HG03571 (cell line): ENCODE measurements at regions not wholly inside any gene's neighbourhood (a gene's known extent, or its start where the extent isn't known, plus 50 kb on each side); places are given as distances from the start of the nearest gene placed in this dataset.

Experiments
- ATAC-seq: cut with Tn5 transposase; IDR thresholded peaks from one replicate; pipeline ENCODE4 v1.9.1; 2021; ENCODE audit not compliant: unreplicated experiment

DNA sequence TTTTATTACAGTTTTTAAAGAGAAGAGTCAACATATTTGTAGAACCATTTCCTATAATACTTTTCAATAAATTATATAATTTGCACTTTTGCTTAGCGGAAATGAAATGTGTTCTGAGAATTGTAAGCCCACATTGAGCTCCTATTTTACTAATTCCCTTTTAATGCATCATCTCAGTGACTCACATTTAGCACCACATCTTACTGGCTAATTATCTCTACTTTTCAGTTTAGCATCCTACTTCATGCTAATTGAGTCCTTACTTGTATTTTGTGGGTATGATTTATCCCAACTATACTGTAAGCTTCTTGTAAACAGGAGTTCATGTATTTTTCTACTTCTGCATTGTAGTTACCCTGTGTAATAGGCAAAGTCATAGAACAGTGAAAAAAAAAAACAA, 67.5 kb downstream of the TMX1 start:
- no peak for ATAC-seq

- no peak for ATAC-seq
These were observed 68.8 kb downstream of the TMX1 start for GRCh38 chr14:51308866-51309265.

GRCh38 chr14:51310505-51310944, 70.5 kb downstream of the TMX1 start:
- ATAC-seq = no peak

- ATAC-seq = no peak
These were observed 74.4 kb downstream of the TMX1 start for GRCh38 chr14:51314321-51315015.

DNA sequence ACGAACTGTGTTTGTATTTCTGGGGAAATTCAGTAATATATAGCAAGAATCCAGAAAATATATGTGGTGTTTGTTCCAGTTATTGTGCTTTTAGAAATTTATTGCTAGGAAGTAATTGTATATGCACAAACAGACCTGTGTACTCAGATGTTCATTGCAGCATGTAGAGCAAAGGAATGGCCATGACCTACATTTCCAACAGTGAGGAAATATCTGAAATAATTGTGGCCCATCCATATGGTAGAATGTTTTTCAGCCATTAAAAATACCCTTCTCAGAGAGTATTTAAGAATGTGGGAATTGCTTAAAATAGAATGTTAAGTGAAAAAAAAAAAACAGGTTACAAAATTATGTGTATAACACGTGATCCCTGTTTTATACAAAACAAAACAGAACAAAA, 77.3 kb downstream of the TMX1 start:
- no peak for ATAC-seq

GRCh38 chr14:51318813-51319597, 79.0 kb downstream of the TMX1 start:
- ATAC-seq = no peak

GRCh38 chr14:51321036-51321435, 81.0 kb downstream of the TMX1 start:
- ATAC-seq = no peak

GRCh38 chr14:51323492-51323891, 83.4 kb downstream of the TMX1 start:
- ATAC-seq = no peak

DNA sequence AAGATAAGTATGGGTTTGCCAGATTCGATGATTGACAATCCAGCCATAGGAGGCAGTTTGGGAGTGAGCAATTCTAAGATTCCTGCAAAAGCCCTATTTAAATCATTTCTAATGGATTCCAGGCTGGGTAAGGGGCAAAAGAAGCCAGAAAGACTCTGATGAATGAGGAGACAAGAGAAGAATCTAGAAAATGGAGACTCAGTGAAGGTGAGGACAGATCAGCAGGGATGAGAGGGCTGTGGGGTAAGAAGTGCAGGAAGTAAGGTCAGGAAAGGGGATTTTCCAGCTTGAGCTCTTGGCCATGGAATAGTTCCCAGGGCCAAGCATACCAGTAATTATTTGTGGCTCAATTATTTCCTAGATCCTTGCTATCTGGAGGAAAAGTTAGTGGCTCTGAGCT, 87.3 kb downstream of the TMX1 start:
- ATAC-seq = no peak

DNA sequence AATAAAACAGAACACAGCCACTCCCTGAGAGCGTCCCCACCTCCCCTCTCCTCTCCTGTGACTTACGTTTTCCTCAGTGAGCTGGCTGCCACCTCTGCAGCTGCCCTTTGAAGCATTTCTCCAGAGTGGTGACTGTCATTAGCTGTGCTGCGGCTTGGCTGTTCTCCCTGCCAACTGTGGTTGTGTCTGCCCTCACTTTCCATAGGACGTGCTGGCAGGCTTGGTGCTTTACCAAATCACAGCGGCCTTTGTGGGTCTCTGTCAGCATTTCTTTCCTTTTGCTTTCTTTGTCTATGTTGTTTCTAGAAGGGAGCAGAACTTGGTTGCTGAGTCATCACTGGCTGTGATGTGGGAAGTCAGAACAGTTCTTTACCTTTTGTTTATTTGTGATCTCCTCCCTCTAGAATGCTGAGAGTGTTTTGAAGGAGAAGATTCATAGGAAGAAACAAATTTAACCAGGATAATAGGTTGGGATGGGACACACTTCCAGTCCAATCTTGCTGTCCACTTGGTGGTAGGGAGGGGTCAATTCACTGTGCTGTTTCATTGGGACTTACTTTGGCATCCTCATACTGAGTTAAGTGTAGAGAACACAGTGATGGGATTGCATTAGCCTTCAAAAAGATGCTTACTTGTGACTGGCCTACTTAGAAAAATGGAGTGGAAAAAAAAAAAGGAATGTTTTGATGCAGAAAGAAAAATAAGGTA, 88.2 kb downstream of the TMX1 start:
- no peak for ATAC-seq

DNA sequence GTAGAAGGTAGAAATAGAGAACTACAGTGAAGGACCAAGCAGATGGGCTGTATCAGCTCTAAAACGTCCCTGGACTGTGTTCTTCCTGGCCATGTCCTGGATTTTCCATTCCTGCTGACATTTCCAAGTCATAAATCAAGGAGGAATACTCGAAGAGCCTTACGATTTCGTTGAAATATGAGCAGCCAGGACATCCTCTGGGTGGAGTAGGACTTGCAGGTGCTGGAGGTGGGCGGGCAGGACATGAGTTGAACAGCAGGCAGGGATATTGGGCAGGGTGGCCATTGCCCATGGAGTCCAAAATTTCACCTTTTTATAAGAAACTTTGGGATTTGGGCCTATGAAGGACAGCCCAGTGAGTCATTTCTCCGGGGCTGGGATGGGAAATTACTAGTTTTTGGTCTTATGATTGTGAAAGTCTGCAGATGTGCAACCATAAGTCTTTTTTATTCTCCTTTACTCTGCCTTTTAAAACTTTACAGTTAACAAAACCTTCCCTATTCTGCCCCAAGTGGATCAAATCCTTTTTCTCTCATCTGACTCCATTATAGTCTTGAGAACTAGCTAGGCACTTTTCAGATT, 88.8 kb downstream of the TMX1 start:
- no peak for ATAC-seq

GRCh38 chr14:51331486-51332367, 91.7 kb downstream of the TMX1 start:
- no peak for ATAC-seq

DNA sequence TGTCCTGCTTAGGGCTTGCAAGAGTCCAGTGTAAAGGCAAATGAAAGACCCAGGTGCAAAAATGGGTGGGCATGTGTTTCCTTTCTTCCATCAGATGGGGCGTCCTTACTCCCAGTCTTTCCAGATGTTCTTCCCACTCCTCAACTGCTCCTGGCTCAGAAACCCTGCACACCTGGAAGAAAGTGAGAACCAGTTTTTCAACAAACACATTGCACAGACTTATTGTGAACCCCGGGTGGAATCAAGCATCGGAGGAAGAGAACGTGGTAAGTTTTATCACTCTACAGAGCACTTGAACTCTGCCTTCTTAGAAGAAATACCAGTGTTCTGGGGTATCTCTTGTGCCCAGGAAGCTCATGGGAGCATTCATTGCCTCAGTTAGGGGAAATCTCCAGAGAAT, 93.3 kb downstream of the TMX1 start:
- ATAC-seq = no peak

DNA sequence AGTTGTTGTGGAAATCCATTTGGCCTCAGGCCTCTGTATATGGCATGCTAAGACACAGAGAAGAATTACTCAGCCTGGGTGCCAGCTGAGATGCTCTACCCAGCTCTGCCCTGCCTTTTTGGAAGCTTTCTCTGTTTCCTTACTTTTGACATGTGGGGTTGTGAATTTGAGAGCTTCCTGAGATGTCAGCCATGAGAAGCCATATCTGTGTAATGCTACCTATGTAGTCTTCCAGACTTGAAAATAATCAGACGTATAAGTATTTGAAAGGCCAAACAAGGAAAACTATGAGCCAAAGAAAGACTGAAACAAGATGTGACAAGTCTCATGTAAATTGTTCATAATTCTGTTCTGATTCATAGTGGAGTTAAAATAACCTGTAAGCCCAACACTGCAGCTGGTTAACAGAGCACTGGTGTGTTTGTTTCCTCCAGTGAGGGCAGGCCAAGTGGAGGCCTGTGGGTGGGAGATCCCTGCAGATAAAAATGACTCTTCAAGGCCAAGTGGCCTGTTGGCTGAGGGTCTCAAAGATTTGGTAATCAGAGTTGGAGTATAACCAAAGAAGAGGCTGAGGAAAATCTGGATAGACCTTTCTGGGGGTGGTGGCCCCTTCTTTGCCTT, 94.0 kb downstream of the TMX1 start:
- no peak for ATAC-seq

DNA sequence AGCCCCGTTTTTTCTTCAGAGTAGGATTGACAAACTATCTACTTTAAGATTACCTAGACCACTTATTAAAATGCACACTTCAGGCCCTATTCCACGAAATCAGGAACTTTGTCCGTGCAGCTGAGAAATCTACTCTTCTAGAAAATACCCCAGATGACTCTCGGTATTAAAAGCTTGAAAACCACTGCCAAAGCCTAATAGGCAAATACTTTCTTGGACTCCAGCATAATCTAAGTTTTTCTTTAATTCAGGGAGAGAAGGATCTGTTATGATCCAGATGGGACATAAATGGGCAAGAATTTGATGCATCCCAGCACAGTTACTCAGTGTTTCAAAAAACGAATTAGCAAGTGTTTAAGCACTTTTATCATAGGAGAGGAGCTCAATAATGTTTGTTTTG, 94.5 kb downstream of the TMX1 start:
- no peak for ATAC-seq

DNA sequence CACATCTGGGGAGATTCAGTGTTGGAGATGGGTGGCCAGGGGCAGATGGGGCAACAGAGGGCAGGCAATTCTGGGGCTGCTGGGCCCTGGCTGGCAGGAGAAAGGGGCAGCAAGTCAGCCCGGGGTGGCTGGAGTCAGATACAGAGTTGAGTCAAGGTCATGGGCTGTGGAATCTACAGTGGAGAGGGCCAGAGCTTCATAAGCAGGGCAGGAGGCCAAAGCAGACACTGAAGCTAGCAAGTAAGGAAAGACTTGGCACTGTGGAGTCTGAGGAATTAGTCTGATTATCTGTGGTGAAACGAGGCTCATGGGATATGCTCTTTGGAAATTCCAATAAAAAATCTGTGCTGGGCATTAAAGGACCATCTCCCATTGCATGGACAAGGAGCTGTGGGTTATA, 95.5 kb downstream of the TMX1 start:
- ATAC-seq = no peak

- ATAC-seq = no peak
These were observed 96.1 kb downstream of the TMX1 start for GRCh38 chr14:51335961-51336723.

- no peak for ATAC-seq
These were observed 96.7 kb downstream of the TMX1 start for GRCh38 chr14:51336734-51337133.

DNA sequence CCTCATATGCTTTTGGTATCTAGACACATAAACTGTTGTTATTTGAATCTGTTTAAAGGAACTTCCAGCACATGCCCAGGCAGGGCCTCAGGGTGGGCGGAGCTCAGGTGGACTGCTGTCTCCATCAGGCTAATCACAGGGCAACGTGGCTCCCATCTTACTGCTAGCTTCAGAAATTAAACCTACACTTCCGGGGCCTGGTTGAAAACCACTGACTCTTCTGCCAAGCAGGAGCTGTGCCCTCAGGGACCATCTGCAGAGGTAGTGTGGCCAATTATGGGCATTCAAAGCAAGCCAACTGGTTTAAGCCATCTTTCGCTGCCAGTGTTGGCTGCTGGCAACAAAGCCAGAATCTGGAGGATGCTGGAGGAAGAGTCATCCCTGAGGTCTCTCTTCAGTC, 97.5 kb downstream of the TMX1 start:
- ATAC-seq = no peak
